Activated T-helper 1 cell treated with anti-CD3 and anti-CD28 coated beads, Interleukin-12 subunit alpha, Interleukin-12 subunit beta, Interleukin-2, Interleukin-4 antibody, amounts not matched to agents 30 ng/mL and 10 ng/mL and 1 ng/mL, durations not matched to agents 14 hours and 24 hours and 36 hours (primary cell): ENCODE measurements at regions not wholly inside any gene's neighbourhood (a gene's known extent, or its start where the extent isn't known, plus 50 kb on each side); places are given as distances from the start of the nearest gene placed in this dataset.

Experiments
- DNase-seq: peaks from one replicate; pipeline ENCODE4 v3.0.0; 2021; ENCODE audit warnings: low spot score
- H3K27ac Mint-ChIP-seq: one replicate; pipeline ENCODE4 v1.8.0; 2021; ENCODE audit warnings: mild to moderate bottlenecking, mixed read lengths
- H3K27me3 Mint-ChIP-seq: one replicate; pipeline ENCODE4 v1.8.0; 2022; ENCODE audit warnings: mild to moderate bottlenecking, moderate library complexity, mixed read lengths; ENCODE audit not compliant: insufficient read depth
- H3K36me3 Mint-ChIP-seq: one replicate; pipeline ENCODE4 v1.8.0; 2021; ENCODE audit warnings: low read depth, mixed read lengths
- H3K4me1 Mint-ChIP-seq: one replicate; pipeline ENCODE4 v1.8.0; 2021; ENCODE audit warnings: low read depth, mixed read lengths
- H3K4me3 Mint-ChIP-seq: one replicate; pipeline ENCODE4 v1.8.0; 2021; ENCODE audit warnings: mild to moderate bottlenecking, moderate library complexity, mixed read lengths
- H3K9me3 Mint-ChIP-seq: one replicate; pipeline ENCODE4 v1.8.0; 2021; ENCODE audit warnings: mixed read lengths
- intact Hi-C: fragments of 100-400 bp; cut with micrococcal nuclease; formaldehyde crosslinking; loops from one replicate; pipeline ENCODE4 v1.15.1; 2024

GRCh38 chr11:16685914-16686313, 52.5 kb upstream of the C11orf58 start:
- Mint-ChIP-seq H3K27me3 (no peaks in the 10 kb centered on the region), H3K4me1 (no peaks in the 10 kb centered on the region), H3K27ac (no peak overlapping the region), H3K36me3 (no peaks in the 10 kb centered on the region), H3K4me3 (no peak overlapping the region), H3K9me3 (peaks cover 4% of the 10 kb centered on the region)
- DNase-seq, result no peak
- intact Hi-C loops, result no loop called here

- Mint-ChIP-seq H3K36me3 (no peaks in the 10 kb centered on the region), H3K9me3 (peaks cover 4% of the 10 kb centered on the region), H3K27me3 (no peaks in the 10 kb centered on the region), H3K27ac (no peak overlapping the region), H3K4me3 (no peak overlapping the region), H3K4me1 (no peaks in the 10 kb centered on the region)
- intact Hi-C loops, result no loop called here
- DNase-seq, result no peak
These were observed 59.9 kb upstream of the C11orf58 start for GRCh38 chr11:16678466-16679116.

GRCh38 chr11:16669799-16670415, 68.5 kb upstream of the C11orf58 start:
- Mint-ChIP-seq H3K9me3 (no peaks in the 10 kb centered on the region), H3K4me3 (no peak overlapping the region)

GRCh38 chr11:16632295-16633200, 105.9 kb upstream of the C11orf58 start:
- DNase-seq, result no peak
- H3K27me3 Mint-ChIP-seq, result no peaks in the 10 kb centered on the region
- no peak overlapping the region for H3K27ac Mint-ChIP-seq
- intact Hi-C loops, result no loop called here
- no peaks in the 10 kb centered on the region for H3K4me1 Mint-ChIP-seq
- no peak overlapping the region for H3K4me3 Mint-ChIP-seq
- H3K9me3 Mint-ChIP-seq, result peaks cover 3% of the 10 kb centered on the region
- no peaks in the 10 kb centered on the region for H3K36me3 Mint-ChIP-seq

More at GRCh38 chr11:16669799-16670415, 68.5 kb upstream of the C11orf58 start:
- intact Hi-C loops, result no loop called here
- Mint-ChIP-seq H3K4me1 (no peaks in the 10 kb centered on the region), H3K27ac (no peak overlapping the region), H3K36me3 (no peaks in the 10 kb centered on the region), H3K27me3 (no peaks in the 10 kb centered on the region)
- no peak for DNase-seq

GRCh38 chr11:16630651-16631050, 107.8 kb upstream of the C11orf58 start:
- intact Hi-C loops, result no loop called here
- H3K36me3 Mint-ChIP-seq, result no peaks in the 10 kb centered on the region

GRCh38 chr11:16618431-16618830, 120.0 kb upstream of the C11orf58 start:
- Mint-ChIP-seq H3K4me3 (no peak overlapping the region), H3K4me1 (peaks cover 12% of the 10 kb centered on the region), H3K9me3 (no peaks in the 10 kb centered on the region), H3K27ac (no peak overlapping the region), H3K27me3 (peaks cover 30% of the 10 kb centered on the region), H3K36me3 (no peaks in the 10 kb centered on the region)
- no peak for DNase-seq
- intact Hi-C loops, result no loop called here

More at GRCh38 chr11:16630651-16631050, 107.8 kb upstream of the C11orf58 start:
- H3K9me3 Mint-ChIP-seq, result peaks cover 3% of the 10 kb centered on the region
- H3K27me3 Mint-ChIP-seq, result no peaks in the 10 kb centered on the region
- no peak for DNase-seq
- H3K4me3 Mint-ChIP-seq, result no peak overlapping the region
- no peaks in the 10 kb centered on the region for H3K4me1 Mint-ChIP-seq
- no peak overlapping the region for H3K27ac Mint-ChIP-seq

GRCh38 chr11:16615480-16615879, 123.0 kb upstream of the C11orf58 start:
- H3K27ac Mint-ChIP-seq, result no peak overlapping the region
- no peak overlapping the region for H3K4me3 Mint-ChIP-seq
- no peaks in the 10 kb centered on the region for H3K9me3 Mint-ChIP-seq
- no peaks in the 10 kb centered on the region for H3K36me3 Mint-ChIP-seq
- peaks cover 18% of the 10 kb centered on the region for H3K4me1 Mint-ChIP-seq
- intact Hi-C loops, result no loop called here
- peaks cover 50% of the 10 kb centered on the region for H3K27me3 Mint-ChIP-seq
- DNase-seq, result no peak

GRCh38 chr11:16613512-16614381, 124.7 kb upstream of the C11orf58 start:
- no peaks in the 10 kb centered on the region for H3K36me3 Mint-ChIP-seq
- peaks cover 18% of the 10 kb centered on the region for H3K4me1 Mint-ChIP-seq
- peak; percentile 48 for DNase-seq
- H3K9me3 Mint-ChIP-seq, result no peaks in the 10 kb centered on the region
- peak overlapping the region; percentile 68 for H3K4me3 Mint-ChIP-seq
- H3K27me3 Mint-ChIP-seq, result peaks cover 50% of the 10 kb centered on the region
- H3K27ac Mint-ChIP-seq, result peak overlapping the region; percentile 18
- intact Hi-C loops, result loop anchor here (1.0 to 5.0 kb wide), 6 partner anchors 7 to 1107 kb away; no protein-coding TSS in a partner anchor

GRCh38 chr11:16613262-16613511, 125.3 kb upstream of the C11orf58 start:
- Mint-ChIP-seq H3K4me3 (peak overlapping the region; percentile 68), H3K27me3 (peaks cover 47% of the 10 kb centered on the region), H3K27ac (peak overlapping the region; percentile 18), H3K4me1 (peaks cover 18% of the 10 kb centered on the region), H3K36me3 (no peaks in the 10 kb centered on the region), H3K9me3 (no peaks in the 10 kb centered on the region)
- DNase-seq, result no peak
- intact Hi-C loops, result loop anchor here (2.0 to 5.0 kb wide), 5 partner anchors 672 to 1108 kb away; no protein-coding TSS in a partner anchor

- H3K36me3 Mint-ChIP-seq, result no peaks in the 10 kb centered on the region
- no peaks in the 10 kb centered on the region for H3K9me3 Mint-ChIP-seq
- H3K27me3 Mint-ChIP-seq, result peaks cover 47% of the 10 kb centered on the region
- intact Hi-C loops, result loop anchor here (2.0 to 5.0 kb wide), 5 partner anchors 672 to 1108 kb away; no protein-coding TSS in a partner anchor
- no peak for DNase-seq
- H3K27ac Mint-ChIP-seq, result no peak overlapping the region
- H3K4me3 Mint-ChIP-seq, result peak overlapping the region; percentile 68
- peaks cover 18% of the 10 kb centered on the region for H3K4me1 Mint-ChIP-seq
These were observed 125.7 kb upstream of the C11orf58 start for GRCh38 chr11:16612566-16613261.

- Mint-ChIP-seq H3K36me3 (no peaks in the 10 kb centered on the region), H3K27ac (peak overlapping the region; percentile 2), H3K27me3 (peaks cover 47% of the 10 kb centered on the region), H3K4me3 (no peak overlapping the region), H3K4me1 (peaks cover 18% of the 10 kb centered on the region), H3K9me3 (no peaks in the 10 kb centered on the region)
- no peak for DNase-seq
- intact Hi-C loops, result loop anchor here (2.0 to 5.0 kb wide), 5 partner anchors 671 to 1109 kb away; no protein-coding TSS in a partner anchor
These were observed 126.4 kb upstream of the C11orf58 start for GRCh38 chr11:16611926-16612565.
